DMS153 treated with DMSO at 0.1 percent for 48 hours (cell line): ENCODE measurements at regions not wholly inside any gene's neighbourhood (a gene's known extent, or its start where the extent isn't known, plus 50 kb on each side); places are given as distances from the start of the nearest gene placed in this dataset.

ENCODE experiments used
- DNase-seq: peaks from one replicate; lab custom pipeline; 2025; ENCODE audit not compliant: unreplicated experiment; lab: John Stamatoyannopoulos, UW

- DNase-seq: no peak
Measured at GRCh38 chr1:192521734-192522133, 53.8 kb upstream of the RGS1 start.

DNA sequence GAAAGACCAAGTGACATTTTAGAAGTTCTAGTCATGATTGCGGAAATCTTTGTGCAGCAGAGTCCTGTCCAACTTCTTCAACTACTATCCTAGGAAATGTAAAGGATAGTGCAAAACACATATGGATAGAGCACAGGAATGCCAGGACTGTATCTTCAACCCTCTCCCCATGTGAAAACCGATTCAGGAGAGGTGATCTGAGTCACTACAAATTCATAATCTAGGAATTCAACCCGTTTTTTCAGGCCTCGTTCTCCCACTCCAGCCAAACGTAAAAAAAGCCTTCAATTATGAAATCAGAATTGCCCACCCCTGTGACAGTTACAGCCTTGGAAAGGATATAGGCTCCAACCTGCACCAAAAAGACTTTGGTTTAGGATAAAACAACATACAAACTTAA, 52.9 kb upstream of the RGS1 start:
- DNase-seq: no peak

GRCh38 chr1:192524223-192524622, 51.4 kb upstream of the RGS1 start:
- DNase-seq: no peak
